H1 (cell line): ENCODE measurements at regions not wholly inside any gene's neighbourhood (a gene's known extent, or its start where the extent isn't known, plus 50 kb on each side); places are given as distances from the start of the nearest gene placed in this dataset.

Experiments
- CTCF ChIA-PET: fragments of 300-600 bp; sonication (Branson Sonifier 250); formaldehyde crosslinking; loops from one replicate; lab custom pipeline; 2021; ENCODE audit not compliant: partially characterized antibody; lab: Charles Lee
- POLR2A ChIA-PET: fragments of 300-600 bp; sonication (Branson Sonifier 250); formaldehyde crosslinking; loops from one replicate; lab custom pipeline; 2021; ENCODE audit warnings: inconsistent platforms; ENCODE audit not compliant: partially characterized antibody; lab: Charles Lee
- DNase-seq, 2 experiments: peaks; one replicate each; pipeline versions ENCODE4 v3.0.0 to v3.0.0-alpha.2; 2010 to 2022; ENCODE audit warnings: low spot score in 2 of 2, low read depth in 1 of 2, mixed read lengths in 1 of 2
- FAIRE-seq: peaks from 2 replicates; lab custom pipeline; 2011; peaks lifted over from hg19 to GRCh38; lab: Jason Lieb, UNC
- H2AFZ ChIP-seq: 2 replicates; pipeline ENCODE4 v1.8.1; 2012; ENCODE audit warnings: low read length, inconsistent platforms
- H2AK5ac ChIP-seq: 2 replicates; pipeline ENCODE4 v1.6.1; 2013; ENCODE audit warnings: low read depth, low read length
- H2BK120ac ChIP-seq: replicated peaks from 2 replicates; pipeline ENCODE3; 2013; ENCODE audit warnings: low read depth, low read length, inconsistent platforms
- H2BK12ac ChIP-seq: 2 replicates; pipeline ENCODE4 v1.6.1; 2013; ENCODE audit warnings: low read depth, low read length
- H2BK15ac ChIP-seq: 2 replicates; pipeline ENCODE4 v1.6.1; 2013; ENCODE audit warnings: low read length
- H2BK20ac ChIP-seq: 2 replicates; pipeline ENCODE4 v1.6.1; 2013; ENCODE audit warnings: low read length
- H2BK5ac ChIP-seq: 2 replicates; pipeline ENCODE4 v1.6.1; 2013; ENCODE audit warnings: low read depth, low read length
- H3K14ac ChIP-seq: 2 replicates; pipeline ENCODE4 v1.6.1; 2013; ENCODE audit warnings: inconsistent platforms; ENCODE audit not compliant: insufficient read length
- H3K18ac ChIP-seq: 2 replicates; pipeline ENCODE4 v1.6.1; 2013; ENCODE audit warnings: low read length; ENCODE audit errors: extremely low read depth
- H3K23ac ChIP-seq: 2 replicates; pipeline ENCODE4 v1.6.1; 2013; ENCODE audit warnings: inconsistent platforms; ENCODE audit not compliant: insufficient read length
- H3K23me2 ChIP-seq: 2 replicates; pipeline ENCODE4 v1.6.1; 2013; ENCODE audit warnings: low read depth, low read length
- H3K27ac ChIP-seq: 2 replicates; pipeline ENCODE4 v1.6.1; 2011; ENCODE audit warnings: low read depth, low read length, inconsistent platforms
- H3K27me3 ChIP-seq, 4 experiments: replicated peaks in 1 of 4; 1 replicate in 1 of 4; 2 replicates in 3 of 4; pipeline versions ENCODE4 v1.6.1 to v1.8.1; 2011 to 2013; ENCODE audit warnings: low read length in 3 of 4, mild to moderate bottlenecking in 3 of 4, inconsistent platforms in 2 of 4, mixed read lengths in 2 of 4, moderate library complexity in 1 of 4; ENCODE audit not compliant: control insufficient read depth in 3 of 4, insufficient read depth in 3 of 4; ENCODE audit errors: extremely low read depth in 1 of 4
- H3K36me3 ChIP-seq, 4 experiments: 2 replicates each; pipeline versions ENCODE4 v1.6.1 to v1.8.1; 2011 to 2013; ENCODE audit warnings: mild to moderate bottlenecking in 4 of 4, low read length in 3 of 4, moderate library complexity in 2 of 4, control low read depth in 1 of 4, inconsistent platforms in 1 of 4; ENCODE audit not compliant: insufficient read depth in 4 of 4, control insufficient read depth in 2 of 4
- H3K4ac ChIP-seq: replicated peaks from 2 replicates; pipeline ENCODE3; 2013; ENCODE audit warnings: low read length, low read depth, mixed read lengths, inconsistent platforms; ENCODE audit not compliant: insufficient read length
- H3K4me1 ChIP-seq, 4 experiments: replicated peaks in 1 of 4; 1 replicate in 1 of 4; 2 replicates in 3 of 4; pipeline versions ENCODE4 v1.6.1 to v1.8.1; 2011 to 2013; ENCODE audit warnings: low read length in 3 of 4, inconsistent platforms in 2 of 4, mixed read lengths in 1 of 4; ENCODE audit not compliant: insufficient read depth in 4 of 4, control insufficient read depth in 3 of 4
- H3K4me2 ChIP-seq, 2 experiments: 2 replicates each; pipeline versions ENCODE4 v1.6.1 to v1.8.1; 2011 to 2013; ENCODE audit warnings: low read depth in 2 of 2, low read length in 2 of 2, control low read depth in 1 of 2, inconsistent platforms in 1 of 2, mild to moderate bottlenecking in 1 of 2; ENCODE audit not compliant: insufficient read depth in 1 of 2
- H3K4me3 ChIP-seq, 4 experiments: fragments of 200-600, 300-600 bp in 1 of 4; sonication (generic), shearing (Covaris generic), sonication (Bioruptor Twin) in 1 of 4; 2 replicates each; pipeline versions ENCODE4 v1.5.1 to v1.8.1; 2011 to 2016; ENCODE audit warnings: low read length in 4 of 4, low read depth in 3 of 4, control low read depth in 2 of 4, inconsistent platforms in 2 of 4, mild to moderate bottlenecking in 2 of 4, mixed read lengths in 1 of 4, moderate library complexity in 1 of 4; ENCODE audit not compliant: insufficient read depth in 2 of 4; ENCODE audit errors: extremely low read depth in 1 of 4
- H3K56ac ChIP-seq: replicated peaks from 2 replicates; pipeline ENCODE3; 2013; ENCODE audit warnings: low read depth, mild to moderate bottlenecking, mixed read lengths, low read length, inconsistent platforms; ENCODE audit not compliant: insufficient read length
- H3K79me1 ChIP-seq: 2 replicates; pipeline ENCODE4 v1.6.1; 2013; ENCODE audit warnings: low read depth, low read length, control low read depth
- H3K79me2 ChIP-seq, 2 experiments: 2 replicates each; pipeline versions ENCODE4 v1.6.1 to v1.8.1; 2012 to 2013; ENCODE audit warnings: low read length in 2 of 2, mild to moderate bottlenecking in 2 of 2, inconsistent platforms in 1 of 2; ENCODE audit not compliant: insufficient read depth in 2 of 2, control insufficient read depth in 1 of 2
- H3K9ac ChIP-seq, 4 experiments: replicated peaks in 1 of 4; 1 replicate in 1 of 4; 2 replicates in 3 of 4; pipeline versions ENCODE4 v1.6.1 to v1.8.1; 2011 to 2013; ENCODE audit warnings: low read depth in 3 of 4, low read length in 3 of 4, control low read depth in 2 of 4, mild to moderate bottlenecking in 2 of 4, moderate library complexity in 2 of 4, inconsistent platforms in 1 of 4; ENCODE audit errors: extremely low read depth in 1 of 4
- H3K9me3 ChIP-seq, 2 experiments: 2 replicates each; pipeline versions ENCODE4 v1.6.1 to v1.8.1; 2012 to 2013; ENCODE audit warnings: mild to moderate bottlenecking in 2 of 2, moderate library complexity in 2 of 2, control low read depth in 1 of 2, inconsistent platforms in 1 of 2, low read depth in 1 of 2, low read length in 1 of 2, mixed read lengths in 1 of 2; ENCODE audit not compliant: insufficient read depth in 2 of 2
- H4K20me1 ChIP-seq, 2 experiments: replicated peaks in 1 of 2; 2 replicates each; pipeline versions ENCODE3 to v1.8.1; 2011 to 2013; ENCODE audit warnings: inconsistent platforms in 2 of 2, low read length in 2 of 2, mild to moderate bottlenecking in 1 of 2; ENCODE audit not compliant: insufficient read depth in 2 of 2, control insufficient read depth in 1 of 2
- H4K5ac ChIP-seq: 2 replicates; pipeline ENCODE4 v1.6.1; 2013; ENCODE audit warnings: low read length, low read depth, mixed read lengths, inconsistent platforms; ENCODE audit not compliant: insufficient read length
- H4K8ac ChIP-seq: 2 replicates; pipeline ENCODE4 v1.8.0; 2013; ENCODE audit warnings: mild to moderate bottlenecking, moderate library complexity, low read length, inconsistent platforms; ENCODE audit not compliant: insufficient read depth; ENCODE audit errors: extremely low read depth
- H4K91ac ChIP-seq: replicated peaks from 2 replicates; pipeline ENCODE3; 2013; ENCODE audit warnings: low read length, mixed read lengths, inconsistent platforms; ENCODE audit not compliant: insufficient read length
- CEBPB ChIP-seq: IDR thresholded peaks from 2 replicates; pipeline ENCODE4 v1.6.1; 2012; ENCODE audit warnings: low read depth, low read length
- CTBP2 ChIP-seq: IDR thresholded peaks from 2 replicates; pipeline ENCODE4 v1.7.0; 2011; ENCODE audit warnings: borderline replicate concordance, mild to moderate bottlenecking, moderate library complexity, mixed read lengths, low read length; ENCODE audit not compliant: insufficient read depth, insufficient read length
- JUN ChIP-seq: IDR thresholded peaks from 2 replicates; pipeline ENCODE4 v1.6.1; 2011; ENCODE audit warnings: low read depth, mild to moderate bottlenecking, improper control_type of control experiment, low read length
- NANOG ChIP-seq: IDR thresholded peaks from 2 replicates; pipeline ENCODE4 v1.6.1; 2011; ENCODE audit warnings: low read length, low read depth, mild to moderate bottlenecking, inconsistent platforms; ENCODE audit not compliant: insufficient read depth, poor library complexity, severe bottlenecking
- POU5F1 ChIP-seq: IDR thresholded peaks from 2 replicates; pipeline ENCODE4 v1.6.1; 2011; ENCODE audit warnings: low read depth, mild to moderate bottlenecking, low read length, moderate library complexity
- RXRA ChIP-seq: IDR thresholded peaks from 2 replicates; pipeline ENCODE4 v1.6.1; 2011; ENCODE audit warnings: low read depth, mild to moderate bottlenecking, low read length, moderate library complexity; ENCODE audit not compliant: insufficient read depth
- SP2 ChIP-seq: IDR thresholded peaks from 2 replicates; pipeline ENCODE4 v1.6.1; 2012; ENCODE audit warnings: mild to moderate bottlenecking, low read length, inconsistent platforms
- TAF1 ChIP-seq: IDR thresholded peaks from 2 replicates; pipeline ENCODE4 v1.6.1; 2011; ENCODE audit warnings: mild to moderate bottlenecking, low read depth, low read length
- TEAD4 ChIP-seq: IDR thresholded peaks from 2 replicates; pipeline ENCODE4 v1.6.1; 2012; ENCODE audit warnings: low read depth, low read length, inconsistent platforms, mixed read lengths
- USF2 ChIP-seq: IDR thresholded peaks from 2 replicates; pipeline ENCODE4 v1.6.1; 2011; ENCODE audit warnings: low read length, improper control_type of control experiment
- WGBS, 2 experiments: shearing (Covaris generic) in 1 of 2; methylation state at CpG; one replicate each; pipeline versions ENCODE4 v1.1.6 to v1.1.7; 2013 to 2015; ENCODE audit warnings: low lambda C conversion rate in 2 of 2, mixed read lengths in 2 of 2, inconsistent platforms in 1 of 2, low coverage in 1 of 2, missing lambda C conversion rate in 1 of 2; ENCODE audit not compliant: insufficient replicate concordance in 2 of 2, insufficient coverage in 1 of 2, insufficient read length in 1 of 2; ENCODE audit errors: extremely low coverage in 1 of 2, missing lambda C conversion rate in 1 of 2; 5-methylcytosine and 5-hydroxymethylcytosine counted together
- TF ChIP-seq, protein P1 (sequence below): IDR thresholded peaks from 2 replicates; pipeline ENCODE4 v1.6.1; 2012; ENCODE audit warnings: inconsistent platforms

- WGBS, 2 experiments: 88% methylated on average over 5 of the region's 5 CpGs; no CpG with 5 or more reads in 1 of the 2 experiments
- no peaks in the 10 kb centered on the region for H3K36me3 ChIP-seq
- peaks cover 6 to 15% of the 10 kb centered on the region in 2 experiments; a peak in 3 of 4 replicates for H3K9me3 ChIP-seq
- no peak overlapping the region for H3K4ac ChIP-seq
- H3K56ac ChIP-seq: no peak overlapping the region
- no peak overlapping the region for H3K4me2 ChIP-seq
- ChIA-PET POLR2A (no interaction called here), CTCF (interaction anchor here (0.6 to 3.4 kb wide), 4 partner anchors 9 to 17 kb away, joined by 3 to 14 read pairs (median 5); no protein-coding TSS in a partner anchor)
- peaks cover 0 to 3% (median 0%) of the 10 kb centered on the region in 4 experiments; a peak in 1 of 7 replicates for H3K4me1 ChIP-seq
- no peak overlapping the region for H4K5ac ChIP-seq
- no peak for DNase-seq
- no peak overlapping the region for H2BK15ac ChIP-seq
- H2BK120ac ChIP-seq: no peak overlapping the region
- FAIRE-seq: no peak
- peaks cover 0 to 1% (median 0%) of the 10 kb centered on the region in 4 experiments; a peak in 1 of 7 replicates for H3K27me3 ChIP-seq
- H3K79me2 ChIP-seq: no peaks in the 10 kb centered on the region
- no peaks in the 10 kb centered on the region for H4K20me1 ChIP-seq
- no peak overlapping the region for H3K23ac ChIP-seq
- H2BK20ac ChIP-seq: no peak overlapping the region
- H2AK5ac ChIP-seq: no peak overlapping the region
- H2BK5ac ChIP-seq: no peak overlapping the region
- no peak overlapping the region for H3K27ac ChIP-seq
- no peak overlapping the region for H2BK12ac ChIP-seq
- no peak overlapping the region for H3K9ac ChIP-seq
- no peak overlapping the region for H4K8ac ChIP-seq
- no peak overlapping the region for H3K18ac ChIP-seq
- no peak overlapping the region for H3K4me3 ChIP-seq
- no peaks in the 10 kb centered on the region for H3K23me2 ChIP-seq
- H3K79me1 ChIP-seq: no peaks in the 10 kb centered on the region
- no peak overlapping the region for H4K91ac ChIP-seq
- no peak overlapping the region for H2AFZ ChIP-seq
- H3K14ac ChIP-seq: no peak overlapping the region
- TF ChIP-seq CTBP2: no peak
- no peak for TF ChIP-seq POU5F1
- no peak for TF ChIP-seq USF2
- TF ChIP-seq NANOG: no peak
- TF ChIP-seq, protein P1, sequence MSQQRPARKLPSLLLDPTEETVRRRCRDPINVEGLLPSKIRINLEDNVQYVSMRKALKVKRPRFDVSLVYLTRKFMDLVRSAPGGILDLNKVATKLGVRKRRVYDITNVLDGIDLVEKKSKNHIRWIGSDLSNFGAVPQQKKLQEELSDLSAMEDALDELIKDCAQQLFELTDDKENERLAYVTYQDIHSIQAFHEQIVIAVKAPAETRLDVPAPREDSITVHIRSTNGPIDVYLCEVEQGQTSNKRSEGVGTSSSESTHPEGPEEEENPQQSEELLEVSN: no peak
- no peak for TF ChIP-seq SP2
- TF ChIP-seq RXRA: no peak
- no peak for TF ChIP-seq JUN
- no peak for TF ChIP-seq CEBPB
- no peak for TF ChIP-seq TAF1
- no peak for TF ChIP-seq TEAD4
Observed at GRCh38 chr6:137958811-137959565, 91.9 kb downstream of the TNFAIP3 start.
